Left ventricle myocardium inferior (tissue), 1 donor: ENCODE measurements at regions not wholly inside any gene's neighbourhood (a gene's known extent, or its start where the extent isn't known, plus 50 kb on each side); places are given as distances from the start of the nearest gene placed in this dataset.

Experiments used
- DNase-seq: peaks from one replicate; pipeline ENCODE4 v3.0.0-alpha.2; 2020
- H3K27ac ChIP-seq: fragments of 200-600 bp; replicated peaks from 2 replicates; pipeline ENCODE4 v1.8.0; 2021
- H3K27me3 ChIP-seq: fragments of 200-600 bp; 2 replicates; pipeline ENCODE4 v1.8.0; 2021; ENCODE audit warnings: low read depth
- H3K36me3 ChIP-seq: fragments of 200-600 bp; 2 replicates; pipeline ENCODE4 v1.8.0; 2021
- H3K4me1 ChIP-seq: fragments of 200-600 bp; 2 replicates; pipeline ENCODE4 v1.8.0; 2021
- H3K4me3 ChIP-seq: fragments of 200-600 bp; 2 replicates; pipeline ENCODE4 v1.8.0; 2021; ENCODE audit warnings: mild to moderate bottlenecking, moderate library complexity
- H3K9me3 ChIP-seq: fragments of 200-600 bp; replicated peaks from 2 replicates; pipeline ENCODE4 v1.8.0; 2021
- intact Hi-C: fragments of 100-400 bp; cut with micrococcal nuclease; formaldehyde crosslinking; loops from one replicate; pipeline ENCODE4 v1.11.0; 2022
- TF ChIP-seq, protein P1 (sequence below): fragments of 200-600 bp; IDR thresholded peaks from 2 replicates; pipeline ENCODE4 v1.8.0; 2021; ENCODE audit warnings: antibody characterized with exemption, mild to moderate bottlenecking, borderline replicate concordance
- donor health status: DM: no; HTN: yes; CAD: no; lungs with severe emphysema.

DNA sequence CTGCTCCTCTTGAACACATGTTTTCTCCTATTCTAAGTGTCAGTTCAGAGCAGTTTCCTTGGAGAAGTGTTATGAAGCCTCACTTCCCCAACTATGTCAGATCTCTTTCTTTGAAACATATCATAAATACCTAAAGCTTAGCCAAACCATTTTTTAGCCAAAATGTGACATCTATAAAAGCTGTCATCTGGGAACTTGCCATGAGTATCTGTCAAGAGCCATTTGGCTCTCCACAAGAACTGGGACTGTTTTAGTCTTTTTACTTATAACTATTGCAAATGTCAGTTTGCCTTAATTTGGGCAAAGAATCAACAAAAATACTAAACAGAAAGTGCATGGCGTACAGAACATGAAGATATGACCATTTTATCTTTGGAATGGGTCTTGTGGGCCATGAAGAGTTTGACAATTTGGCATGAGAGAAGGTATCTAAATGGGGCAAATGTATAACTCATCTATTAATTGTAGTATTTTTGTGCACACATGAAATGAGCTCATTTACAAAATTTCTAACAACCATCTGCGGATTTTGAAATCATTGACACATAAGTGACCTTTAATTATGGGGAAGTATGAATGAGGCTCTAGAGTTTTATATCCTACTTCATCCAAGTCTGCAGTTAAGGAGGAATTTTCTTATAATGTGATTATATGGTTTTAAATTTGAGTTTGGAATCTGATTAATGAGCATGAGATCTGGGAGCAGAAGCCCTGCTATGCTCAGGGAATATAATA, 129.1 kb upstream of the PACRGL start:
- no peak overlapping the region for H3K4me3 ChIP-seq
- no peaks in the 10 kb centered on the region for H3K4me1 ChIP-seq
- no peak for DNase-seq
- no peaks in the 10 kb centered on the region for H3K36me3 ChIP-seq
- no peaks in the 10 kb centered on the region for H3K27me3 ChIP-seq
- TF ChIP-seq, protein P1, sequence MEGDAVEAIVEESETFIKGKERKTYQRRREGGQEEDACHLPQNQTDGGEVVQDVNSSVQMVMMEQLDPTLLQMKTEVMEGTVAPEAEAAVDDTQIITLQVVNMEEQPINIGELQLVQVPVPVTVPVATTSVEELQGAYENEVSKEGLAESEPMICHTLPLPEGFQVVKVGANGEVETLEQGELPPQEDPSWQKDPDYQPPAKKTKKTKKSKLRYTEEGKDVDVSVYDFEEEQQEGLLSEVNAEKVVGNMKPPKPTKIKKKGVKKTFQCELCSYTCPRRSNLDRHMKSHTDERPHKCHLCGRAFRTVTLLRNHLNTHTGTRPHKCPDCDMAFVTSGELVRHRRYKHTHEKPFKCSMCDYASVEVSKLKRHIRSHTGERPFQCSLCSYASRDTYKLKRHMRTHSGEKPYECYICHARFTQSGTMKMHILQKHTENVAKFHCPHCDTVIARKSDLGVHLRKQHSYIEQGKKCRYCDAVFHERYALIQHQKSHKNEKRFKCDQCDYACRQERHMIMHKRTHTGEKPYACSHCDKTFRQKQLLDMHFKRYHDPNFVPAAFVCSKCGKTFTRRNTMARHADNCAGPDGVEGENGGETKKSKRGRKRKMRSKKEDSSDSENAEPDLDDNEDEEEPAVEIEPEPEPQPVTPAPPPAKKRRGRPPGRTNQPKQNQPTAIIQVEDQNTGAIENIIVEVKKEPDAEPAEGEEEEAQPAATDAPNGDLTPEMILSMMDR: no peak
- H3K27ac ChIP-seq: no peak overlapping the region
- no peaks in the 10 kb centered on the region for H3K9me3 ChIP-seq
- intact Hi-C loops: no loop called here

- no peaks in the 10 kb centered on the region for H3K9me3 ChIP-seq
- H3K4me1 ChIP-seq: no peaks in the 10 kb centered on the region
- TF ChIP-seq, protein P1: no peak
- no peak overlapping the region for H3K27ac ChIP-seq
- no peaks in the 10 kb centered on the region for H3K36me3 ChIP-seq
- H3K27me3 ChIP-seq: no peaks in the 10 kb centered on the region
- DNase-seq: no peak
- intact Hi-C loops: no loop called here
- no peak overlapping the region for H3K4me3 ChIP-seq
Measured at GRCh38 chr4:20572976-20573375, 127.3 kb upstream of the PACRGL start.

DNA sequence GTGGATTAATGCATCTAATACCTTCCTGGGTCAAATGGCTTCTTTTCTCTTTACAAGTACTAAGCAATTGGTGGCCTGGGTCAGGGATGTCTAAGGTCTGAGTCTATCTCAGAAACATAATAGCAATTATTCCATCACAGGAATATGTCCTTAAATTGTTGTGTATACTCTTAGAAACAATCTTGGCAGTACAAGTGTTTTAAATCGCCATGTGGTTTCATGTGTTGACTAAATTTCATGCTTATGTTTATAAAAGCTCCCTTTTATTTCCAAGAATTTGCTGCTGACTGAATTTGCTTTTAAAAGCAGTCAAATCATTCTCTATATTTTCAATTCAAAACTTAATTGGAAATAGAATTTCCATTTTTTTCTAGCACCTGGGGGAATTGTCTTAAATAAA, 125.3 kb upstream of the PACRGL start:
- no peak for DNase-seq
- TF ChIP-seq, protein P1: no peak
- no peaks in the 10 kb centered on the region for H3K36me3 ChIP-seq
- no peaks in the 10 kb centered on the region for H3K27me3 ChIP-seq
- intact Hi-C loops: no loop called here
- H3K4me3 ChIP-seq: no peak overlapping the region
- H3K27ac ChIP-seq: no peak overlapping the region
- no peaks in the 10 kb centered on the region for H3K9me3 ChIP-seq
- H3K4me1 ChIP-seq: no peaks in the 10 kb centered on the region

DNA sequence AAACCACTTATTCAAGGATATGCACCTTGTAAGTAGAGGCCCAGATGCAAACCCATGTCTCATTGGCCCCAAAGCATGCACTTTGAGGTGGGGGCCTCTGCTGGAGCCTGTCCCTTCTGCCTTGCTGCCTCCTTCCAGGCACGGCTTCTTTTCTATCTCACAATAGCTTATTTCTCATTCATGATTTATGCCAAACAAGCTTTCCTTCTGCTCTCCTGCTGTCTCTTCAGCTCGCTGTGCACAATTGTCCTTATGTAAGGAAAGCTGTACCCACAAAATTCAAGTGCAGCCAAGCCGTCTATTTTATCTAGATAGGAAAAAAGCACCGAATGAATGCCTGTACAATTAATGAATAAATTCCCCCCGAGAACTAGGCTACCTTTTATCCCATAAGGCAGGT, 124.8 kb upstream of the PACRGL start:
- no peak overlapping the region for H3K27ac ChIP-seq
- intact Hi-C loops: no loop called here
- H3K9me3 ChIP-seq: no peaks in the 10 kb centered on the region
- H3K36me3 ChIP-seq: no peaks in the 10 kb centered on the region
- H3K4me1 ChIP-seq: no peaks in the 10 kb centered on the region
- no peak for DNase-seq
- no peak overlapping the region for H3K4me3 ChIP-seq
- no peaks in the 10 kb centered on the region for H3K27me3 ChIP-seq
- TF ChIP-seq, protein P1: no peak

- TF ChIP-seq, protein P1: no peak
Measured at GRCh38 chr4:20576861-20577260, 123.4 kb upstream of the PACRGL start.

More at GRCh38 chr4:20576861-20577260, 123.4 kb upstream of the PACRGL start:
- no peaks in the 10 kb centered on the region for H3K27me3 ChIP-seq
- no peak for DNase-seq
- no peak overlapping the region for H3K27ac ChIP-seq
- no peaks in the 10 kb centered on the region for H3K36me3 ChIP-seq
- no peaks in the 10 kb centered on the region for H3K9me3 ChIP-seq
- intact Hi-C loops: no loop called here
- no peak overlapping the region for H3K4me3 ChIP-seq
- no peaks in the 10 kb centered on the region for H3K4me1 ChIP-seq
